ENCODE measurements at regions not wholly inside any gene's neighbourhood (a gene's known extent, or its start where the extent isn't known, plus 50 kb on each side); places are given as distances from the start of the nearest gene placed in this dataset.

DNA sequence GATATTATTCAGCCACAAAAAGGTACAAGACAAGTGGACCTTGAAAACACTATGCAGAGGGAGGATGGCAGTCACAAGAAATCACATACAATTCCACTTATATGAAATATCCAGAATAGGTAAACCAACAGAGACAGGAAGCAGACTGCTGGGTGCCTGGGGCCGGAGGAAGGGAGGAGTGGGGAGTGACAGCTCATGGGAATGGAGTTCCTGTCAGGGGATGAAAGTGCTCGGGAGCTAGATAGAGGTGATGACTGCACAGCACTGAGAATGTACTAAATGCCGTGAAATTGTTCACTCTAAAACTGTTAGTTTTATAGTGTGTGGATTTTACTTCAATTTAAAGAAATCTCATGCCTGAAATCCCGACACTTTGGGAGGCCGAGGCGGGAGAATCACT, 74.2 kb upstream of the MED9 start:
- H3K27me3 ChIP-seq, result no peaks in the 10 kb centered on the region
- no peaks in the 10 kb centered on the region for H3K36me3 ChIP-seq
- TF ChIP-seq, protein P1, sequence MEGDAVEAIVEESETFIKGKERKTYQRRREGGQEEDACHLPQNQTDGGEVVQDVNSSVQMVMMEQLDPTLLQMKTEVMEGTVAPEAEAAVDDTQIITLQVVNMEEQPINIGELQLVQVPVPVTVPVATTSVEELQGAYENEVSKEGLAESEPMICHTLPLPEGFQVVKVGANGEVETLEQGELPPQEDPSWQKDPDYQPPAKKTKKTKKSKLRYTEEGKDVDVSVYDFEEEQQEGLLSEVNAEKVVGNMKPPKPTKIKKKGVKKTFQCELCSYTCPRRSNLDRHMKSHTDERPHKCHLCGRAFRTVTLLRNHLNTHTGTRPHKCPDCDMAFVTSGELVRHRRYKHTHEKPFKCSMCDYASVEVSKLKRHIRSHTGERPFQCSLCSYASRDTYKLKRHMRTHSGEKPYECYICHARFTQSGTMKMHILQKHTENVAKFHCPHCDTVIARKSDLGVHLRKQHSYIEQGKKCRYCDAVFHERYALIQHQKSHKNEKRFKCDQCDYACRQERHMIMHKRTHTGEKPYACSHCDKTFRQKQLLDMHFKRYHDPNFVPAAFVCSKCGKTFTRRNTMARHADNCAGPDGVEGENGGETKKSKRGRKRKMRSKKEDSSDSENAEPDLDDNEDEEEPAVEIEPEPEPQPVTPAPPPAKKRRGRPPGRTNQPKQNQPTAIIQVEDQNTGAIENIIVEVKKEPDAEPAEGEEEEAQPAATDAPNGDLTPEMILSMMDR (IDR thresholded peaks at IDR 0.05), result no peak
- TF ChIP-seq POLR2A (IDR thresholded peaks at IDR 0.05), result no peak
- no peak for TF ChIP-seq POLR2AphosphoS5 (IDR thresholded peaks at IDR 0.05; ENCODE audit: insufficient read depth in 1 of 2, low read depth in 1 of 2)
- peaks cover 17% of the 10 kb centered on the region for H3K4me1 ChIP-seq
- H3K4me3 ChIP-seq, result no peak overlapping the region
- intact Hi-C loops (cut with DNase I), result loop anchor here (5.0 kb wide), 1 partner anchor 480 kb away; no protein-coding TSS in a partner anchor
- H3K27ac ChIP-seq, result no peak overlapping the region
- DNase-seq (ENCODE audit: extremely low spot score in 2 of 2), result no peak
- H3K9me3 ChIP-seq, result no peaks in the 10 kb centered on the region

DNA sequence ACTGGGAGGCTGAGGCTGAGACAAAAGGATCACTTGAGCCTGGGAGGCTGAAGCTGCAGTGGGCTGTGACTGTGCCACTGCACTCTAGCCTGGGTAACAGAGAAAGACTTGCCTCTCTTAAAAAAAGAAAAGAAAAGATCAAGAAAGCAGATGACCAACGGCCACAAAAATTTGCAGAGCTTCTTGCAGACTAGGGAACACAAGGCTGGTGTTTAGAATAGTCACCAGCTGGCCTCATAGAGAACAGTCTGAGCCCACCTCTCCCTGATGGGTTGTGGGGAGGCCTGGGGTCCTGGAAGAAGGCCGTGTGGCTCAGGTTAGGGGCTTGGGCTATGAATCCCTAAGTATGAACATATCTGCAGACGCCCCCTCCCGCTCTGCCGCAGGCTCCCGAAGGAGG, 73.7 kb upstream of the MED9 start:
- H3K9me3 ChIP-seq, result no peaks in the 10 kb centered on the region
- H3K27me3 ChIP-seq, result no peaks in the 10 kb centered on the region
- peaks cover 17% of the 10 kb centered on the region for H3K4me1 ChIP-seq
- H3K36me3 ChIP-seq, result no peaks in the 10 kb centered on the region
- DNase-seq (ENCODE audit: extremely low spot score in 2 of 2), result no peak
- intact Hi-C loops (cut with DNase I), result loop anchor here (5.0 kb wide), 1 partner anchor 479 kb away; no protein-coding TSS in a partner anchor
- no peak for TF ChIP-seq POLR2AphosphoS5 (IDR thresholded peaks at IDR 0.05; ENCODE audit: insufficient read depth in 1 of 2, low read depth in 1 of 2)
- TF ChIP-seq, protein P1 (IDR thresholded peaks at IDR 0.05), result no peak
- no peak for TF ChIP-seq POLR2A (IDR thresholded peaks at IDR 0.05)
- no peak overlapping the region for H3K4me3 ChIP-seq
- H3K27ac ChIP-seq, result no peak overlapping the region

DNA sequence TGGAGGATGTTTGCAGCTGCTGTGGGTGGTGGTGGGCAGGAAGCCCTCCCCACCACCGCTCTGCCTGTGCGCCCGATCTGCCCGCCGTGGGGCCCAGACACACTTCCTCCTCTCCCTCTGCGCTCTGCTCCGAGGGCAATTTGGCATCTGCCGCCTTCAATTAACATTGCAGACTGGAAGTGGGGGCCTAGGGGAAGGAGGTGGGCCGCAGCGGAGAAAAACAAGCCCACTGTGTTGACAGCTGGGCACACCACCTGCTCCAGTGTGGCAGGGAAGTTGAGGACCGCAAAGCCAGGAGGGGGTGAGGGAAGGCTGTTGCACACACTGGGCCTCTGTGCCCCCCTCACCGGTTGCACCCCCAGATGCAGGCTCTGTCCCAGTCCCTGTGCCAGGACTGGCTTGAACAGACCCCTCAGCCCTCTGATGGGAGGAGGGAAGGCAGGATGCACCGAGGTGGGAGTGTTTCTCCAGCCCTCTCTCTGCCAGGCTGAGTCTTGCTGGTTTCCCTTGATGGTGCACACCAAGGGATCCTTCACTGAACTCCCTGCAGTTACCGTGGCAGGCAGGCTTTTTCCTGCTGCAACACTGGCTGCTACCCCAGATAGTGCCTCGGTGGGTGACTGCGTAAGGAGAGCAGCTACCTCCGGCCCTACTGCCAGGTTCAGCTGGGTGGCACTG, 72.8 kb upstream of the MED9 start:
- Histone ChIP-seq H3K27me3 (no peaks in the 10 kb centered on the region), H3K4me1 (peaks cover 8% of the 10 kb centered on the region), H3K36me3 (no peaks in the 10 kb centered on the region), H3K9me3 (no peaks in the 10 kb centered on the region), H3K27ac (no peak overlapping the region), H3K4me3 (no peak overlapping the region)
- intact Hi-C loops (cut with DNase I), result loop anchor here (5.0 kb wide), 1 partner anchor 478 kb away; no protein-coding TSS in a partner anchor
- no peak for DNase-seq (ENCODE audit: extremely low spot score in 2 of 2)
- TF ChIP-seq POLR2A (IDR thresholded peaks at IDR 0.05), result no peak
- TF ChIP-seq POLR2AphosphoS5 (IDR thresholded peaks at IDR 0.05; ENCODE audit: insufficient read depth in 1 of 2, low read depth in 1 of 2), result peak in 1 of 2 donors; percentile 56

DNA sequence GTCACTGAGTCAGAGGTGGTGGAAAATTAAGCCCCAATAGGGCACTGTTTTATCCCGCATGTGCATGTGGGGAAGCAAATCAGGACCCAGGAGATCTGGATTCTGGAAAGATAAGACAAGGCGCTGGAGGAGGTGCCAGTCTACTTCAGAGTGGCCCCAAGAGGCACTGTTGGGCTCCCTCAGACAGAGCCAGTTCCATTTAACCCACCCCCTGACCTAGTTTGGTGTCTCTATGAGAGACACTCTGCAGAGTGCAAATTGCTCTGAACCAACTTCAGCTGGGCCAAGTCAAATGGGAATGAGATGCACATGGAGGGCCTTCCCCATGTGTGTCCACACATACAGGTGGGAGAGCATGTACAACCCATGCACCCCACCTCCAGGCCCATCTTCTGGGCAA, 71.1 kb upstream of the MED9 start:
- H3K9me3 ChIP-seq, result no peaks in the 10 kb centered on the region
- DNase-seq (ENCODE audit: extremely low spot score in 2 of 2), result no peak

DNA sequence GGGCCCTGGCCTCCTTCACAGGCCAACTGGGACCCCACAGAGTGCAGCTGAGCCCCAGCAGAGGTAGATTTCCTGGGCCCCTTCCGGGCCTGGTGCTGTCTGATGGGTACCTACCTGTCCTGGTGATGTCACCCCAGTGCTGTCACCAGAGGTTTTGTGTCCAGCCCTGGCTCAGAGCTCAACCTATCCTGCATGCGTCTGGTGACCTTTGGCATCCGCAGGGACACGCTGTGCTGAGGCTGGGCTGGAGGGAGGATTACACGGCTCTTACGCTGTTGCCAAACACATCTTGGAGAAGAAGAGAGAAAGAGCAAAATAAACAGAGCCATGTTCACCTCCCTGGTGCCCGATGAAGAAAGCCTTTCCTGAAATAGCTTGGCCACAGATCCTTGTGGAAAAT, 70.6 kb upstream of the MED9 start:
- Histone ChIP-seq H3K36me3 (no peaks in the 10 kb centered on the region), H3K27me3 (no peaks in the 10 kb centered on the region), H3K9me3 (no peaks in the 10 kb centered on the region), H3K4me1 (no peaks in the 10 kb centered on the region), H3K27ac (no peak overlapping the region), H3K4me3 (no peak overlapping the region)
- DNase-seq (ENCODE audit: extremely low spot score in 2 of 2), result no peak
- no peak for TF ChIP-seq POLR2AphosphoS5 (IDR thresholded peaks at IDR 0.05; ENCODE audit: insufficient read depth in 1 of 2, low read depth in 1 of 2)
- no peak for TF ChIP-seq POLR2A (IDR thresholded peaks at IDR 0.05)
- TF ChIP-seq, protein P1 (IDR thresholded peaks at IDR 0.05), result no peak
- intact Hi-C loops (cut with DNase I), result no loop called here

More for the DNA sequence above, 71.1 kb upstream of the MED9 start:
- intact Hi-C loops (cut with DNase I), result no loop called here
- Histone ChIP-seq H3K36me3 (no peaks in the 10 kb centered on the region), H3K4me3 (no peak overlapping the region), H3K27ac (no peak overlapping the region), H3K27me3 (no peaks in the 10 kb centered on the region), H3K4me1 (no peaks in the 10 kb centered on the region)
- TF ChIP-seq POLR2A (IDR thresholded peaks at IDR 0.05) (no peak), POLR2AphosphoS5 (IDR thresholded peaks at IDR 0.05; ENCODE audit: insufficient read depth in 1 of 2, low read depth in 1 of 2) (no peak)
- TF ChIP-seq, protein P1 (IDR thresholded peaks at IDR 0.05), result no peak

All from vagina (tissue), 2 donors.